WTC11 (cell line): ENCODE measurements at regions not wholly inside any gene's neighbourhood (a gene's known extent, or its start where the extent isn't known, plus 50 kb on each side); places are given as distances from the start of the nearest gene placed in this dataset.

Experiments used
- ATAC-seq: fragments of 200-7000 bp; cut with Tn5 transposase; 2 replicates; pipeline ENCODE4 v1.10.0; 2021; ENCODE audit warnings: mild to moderate bottlenecking, moderate library complexity
- CTCF ChIA-PET: fragments of 300-600 bp; sonication (Branson Sonifier 250); formaldehyde crosslinking; loops from one replicate; lab custom pipeline; 2021; ENCODE audit warnings: antibody characterized with exemption; lab: Charles Lee
- POLR2A ChIA-PET: fragments of 350-600 bp; sonication (Branson Sonifier 250); formaldehyde crosslinking; loops from one replicate; lab custom pipeline; 2021; ENCODE audit warnings: antibody characterized with exemption; lab: Charles Lee
- DNase-seq: peaks from one replicate; pipeline ENCODE4 v3.0.0; 2021; ENCODE audit warnings: low spot score
- H3K27ac Mint-ChIP-seq: 2 replicates; pipeline ENCODE4 v1.8.0; 2021; ENCODE audit warnings: mixed read lengths
- H3K27me3 Mint-ChIP-seq: 2 replicates; pipeline ENCODE4 v1.8.0; 2021; ENCODE audit warnings: low read depth, mild to moderate bottlenecking, moderate library complexity, mixed read lengths
- H3K36me3 Mint-ChIP-seq: 2 replicates; pipeline ENCODE4 v1.8.0; 2021; ENCODE audit warnings: mixed read lengths
- H3K4me1 Mint-ChIP-seq: 2 replicates; pipeline ENCODE4 v1.8.0; 2022; ENCODE audit warnings: mixed read lengths
- H3K4me3 Mint-ChIP-seq: 2 replicates; pipeline ENCODE4 v1.8.0; 2021; ENCODE audit warnings: mild to moderate bottlenecking, moderate library complexity, mixed read lengths
- H3K9me3 Mint-ChIP-seq: 2 replicates; pipeline ENCODE4 v1.8.0; 2021; ENCODE audit warnings: mixed read lengths
- E2F4 ChIP-seq: sonication (generic); formaldehyde crosslinking; IDR thresholded peaks from 2 replicates; pipeline ENCODE4 v1.8.1; 2022; ENCODE audit warnings: low read depth, mild to moderate bottlenecking, moderate library complexity, missing genetic modification reagents, borderline replicate concordance
- ELF4 ChIP-seq: sonication (generic); formaldehyde crosslinking; IDR thresholded peaks from 2 replicates; pipeline ENCODE4 v1.8.1; 2022; ENCODE audit warnings: low read depth, mild to moderate bottlenecking, moderate library complexity, missing genetic modification reagents
- ERG ChIP-seq: fragments of 250-450 bp; sonication (Bioruptor Pico); IDR thresholded peaks from 2 replicates; pipeline ENCODE4 v1.8.0; 2021; ENCODE audit warnings: mild to moderate bottlenecking
- FOXP1 ChIP-seq: sonication (generic); formaldehyde crosslinking; IDR thresholded peaks from 2 replicates; pipeline ENCODE4 v1.8.0; 2022; ENCODE audit warnings: missing genetic modification reagents, mild to moderate bottlenecking, moderate library complexity, borderline replicate concordance
- GABPB1 ChIP-seq: sonication (generic); formaldehyde crosslinking; IDR thresholded peaks from 2 replicates; pipeline ENCODE4 v1.8.1; 2023; ENCODE audit warnings: mild to moderate bottlenecking, missing genetic modification reagents
- GRHL2 ChIP-seq: fragments of 250-450 bp; sonication (Bioruptor Pico); IDR thresholded peaks from 2 replicates; pipeline ENCODE4 v1.8.0; 2022; ENCODE audit warnings: mild to moderate bottlenecking, moderate library complexity; ENCODE audit not compliant: insufficient replicate concordance, severe bottlenecking
- HMGXB4 ChIP-seq: sonication (generic); formaldehyde crosslinking; IDR thresholded peaks from 2 replicates; pipeline ENCODE4 v1.8.1; 2023; ENCODE audit warnings: mild to moderate bottlenecking, moderate library complexity, missing genetic modification reagents
- MXD4 ChIP-seq: fragments of 250-450 bp; sonication (Bioruptor Pico); IDR thresholded peaks from 2 replicates; pipeline ENCODE4 v1.8.0; 2021; ENCODE audit warnings: mild to moderate bottlenecking, moderate library complexity, borderline replicate concordance
- MYBL2 ChIP-seq: sonication (generic); formaldehyde crosslinking; IDR thresholded peaks from 2 replicates; pipeline ENCODE4 v1.8.1; 2023; ENCODE audit warnings: mild to moderate bottlenecking, moderate library complexity, missing genetic modification reagents
- NFATC4 ChIP-seq: fragments of 250-450 bp; sonication (Bioruptor Pico); IDR thresholded peaks from 2 replicates; pipeline ENCODE4 v1.9.0; 2021; ENCODE audit warnings: mild to moderate bottlenecking
- OVOL2 ChIP-seq: fragments of 250-450 bp; sonication (Bioruptor Pico); IDR thresholded peaks from 2 replicates; pipeline ENCODE4 v1.9.0; 2021; ENCODE audit warnings: mild to moderate bottlenecking, borderline replicate concordance
- PRDM15 ChIP-seq: sonication (generic); formaldehyde crosslinking; IDR thresholded peaks from 2 replicates; pipeline ENCODE4 v1.8.0; 2022; ENCODE audit warnings: missing genetic modification reagents
- RORB ChIP-seq: fragments of 250-450 bp; sonication (Bioruptor Pico); IDR thresholded peaks from 2 replicates; pipeline ENCODE4 v1.9.0; 2021; ENCODE audit warnings: mild to moderate bottlenecking
- TCF7 ChIP-seq: sonication (generic); formaldehyde crosslinking; IDR thresholded peaks from 2 replicates; pipeline ENCODE4 v1.8.0; 2022; ENCODE audit warnings: mild to moderate bottlenecking, low read depth, missing genetic modification reagents, moderate library complexity
- ZNF219 ChIP-seq: sonication (generic); formaldehyde crosslinking; IDR thresholded peaks from 2 replicates; pipeline ENCODE4 v1.8.0; 2023; ENCODE audit warnings: missing genetic modification reagents, mild to moderate bottlenecking, borderline replicate concordance
- ZNF232 ChIP-seq: sonication (generic); formaldehyde crosslinking; IDR thresholded peaks from 2 replicates; pipeline ENCODE4 v1.8.0; 2022; ENCODE audit warnings: mild to moderate bottlenecking, missing genetic modification reagents
- ZNF281 ChIP-seq: sonication (generic); formaldehyde crosslinking; IDR thresholded peaks from 2 replicates; pipeline ENCODE4 v1.8.0; 2023; ENCODE audit warnings: mild to moderate bottlenecking, missing genetic modification reagents
- ZNF416 ChIP-seq: fragments of 250-450 bp; sonication (Bioruptor Pico); IDR thresholded peaks from 2 replicates; pipeline ENCODE4 v1.9.0; 2021; ENCODE audit warnings: mild to moderate bottlenecking, inconsistent platforms

GRCh38 chr12:105480162-105480561 is 149.7 kb downstream of the C12orf75 start (continued):
- TF ChIP-seq MXD4 (CRISPR knock-in tag) (no peak), ERG (no peak), GRHL2 (no peak), ZNF219 (CRISPR knock-in tag) (no peak)

- peaks cover 38% of the 10 kb centered on the region for H3K4me1 Mint-ChIP-seq
- no peak for ATAC-seq
- H3K9me3 Mint-ChIP-seq: 0 out of 2 replicates have a peak, but pooled peaks cover 3% of the 10 kb centered on the region
- no peaks in the 10 kb centered on the region for H3K36me3 Mint-ChIP-seq
- POLR2A ChIA-PET: no interaction called here
- TF ChIP-seq ZNF232: no peak
- no peak for TF ChIP-seq ELF4 (CRISPR knock-in tag)
- TF ChIP-seq GABPB1 (CRISPR knock-in tag): no peak
- no peak for TF ChIP-seq MYBL2
- CTCF ChIA-PET: no interaction called here
- H3K27me3 Mint-ChIP-seq: no peaks in the 10 kb centered on the region
- DNase-seq: no peak
- no peak overlapping the region for H3K27ac Mint-ChIP-seq
- H3K4me3 Mint-ChIP-seq: no peak overlapping the region
Measured at GRCh38 chr12:105481392-105482300, 151.2 kb downstream of the C12orf75 start.

GRCh38 chr12:105482951-105483350 is 152.5 kb downstream of the C12orf75 start:
- Mint-ChIP-seq H3K4me3 (no peak overlapping the region), H3K9me3 (0 out of 2 replicates have a peak, but pooled peaks cover 3% of the 10 kb centered on the region), H3K27me3 (no peaks in the 10 kb centered on the region), H3K4me1 (peaks cover 38% of the 10 kb centered on the region), H3K27ac (no peak overlapping the region), H3K36me3 (no peaks in the 10 kb centered on the region)
- ATAC-seq: no peak
- TF ChIP-seq FOXP1 (CRISPR knock-in tag) (no peak), OVOL2 (no peak), RORB (CRISPR knock-in tag) (no peak), E2F4 (CRISPR knock-in tag) (no peak), MXD4 (CRISPR knock-in tag) (no peak), TCF7 (no peak)
- ChIA-PET POLR2A (no interaction called here), CTCF (interaction anchor here (1.4 kb wide), 1 partner anchor 63 kb away, joined by 3 read pairs; no protein-coding TSS in a partner anchor)
- DNase-seq: no peak

- Mint-ChIP-seq H3K27ac (no peak overlapping the region), H3K9me3 (0 out of 2 replicates have a peak, but pooled peaks cover 3% of the 10 kb centered on the region), H3K4me1 (peaks cover 34% of the 10 kb centered on the region), H3K27me3 (no peaks in the 10 kb centered on the region), H3K36me3 (no peaks in the 10 kb centered on the region), H3K4me3 (no peak overlapping the region)
- ChIA-PET CTCF (interaction anchor here (1.4 kb wide), 1 partner anchor 63 kb away, joined by 3 read pairs; no protein-coding TSS in a partner anchor), POLR2A (no interaction called here)
- DNase-seq (no peak), ATAC-seq (no peak)
- TF ChIP-seq HMGXB4 (CRISPR knock-in tag) (no peak), ZNF232 (no peak), ZNF281 (no peak), NFATC4 (CRISPR knock-in tag) (no peak), ZNF416 (CRISPR knock-in tag) (no peak), PRDM15 (no peak)
Measured at GRCh38 chr12:105483691-105484090, 153.2 kb downstream of the C12orf75 start.
